ENCODE measurements at regions not wholly inside any gene's neighbourhood (a gene's known extent, or its start where the extent isn't known, plus 50 kb on each side); places are given as distances from the start of the nearest gene placed in this dataset.

GRCh38 chr7:148535217-148535616 lies 55.3 kb upstream of the C7orf33 start:
- Histone ChIP-seq H3K9me3 (ENCODE audit: low read length) (no peaks in the 10 kb centered on the region), H3K79me2 (ENCODE audit: insufficient read depth, low read depth, low read length) (no peaks in the 10 kb centered on the region), H4K20me1 (ENCODE audit: insufficient read depth, low read length) (no peaks in the 10 kb centered on the region), H3K4me1 (ENCODE audit: insufficient read depth, low read length, poor library complexity, severe bottlenecking) (no peaks in the 10 kb centered on the region), H3K36me3 (ENCODE audit: insufficient read depth, low read length) (no peaks in the 10 kb centered on the region), H2AFZ (ENCODE audit: low read length) (no peak overlapping the region), H3K4me3 (ENCODE audit: low read depth, low read length, poor library complexity, severe bottlenecking) (no peak overlapping the region), H3K27ac (ENCODE audit: low read depth, low read length, poor library complexity, severe bottlenecking) (no peak overlapping the region), H3K9me2 (ENCODE audit: insufficient read depth, low read length) (no peaks in the 10 kb centered on the region), H3K4me2 (ENCODE audit: low read length) (no peak overlapping the region)
- CTCF ChIA-PET (ENCODE audit: unreplicated experiment): no interaction called here
- no TSS peak for BruUV-seq (replicated peaks)
- intact Hi-C loops (cut with micrococcal nuclease; ENCODE audit: unreplicated experiment): no loop called here
- TF ChIP-seq EZH2phosphoT487 (IDR thresholded peaks at IDR 0.05; ENCODE audit: borderline replicate concordance, low read depth, low read length) (no peak), CTCF (conservative IDR thresholded peaks at IDR 0.05; ENCODE audit: low read length) (peak; percentile 21; the same call in 1 of the 2 replicates)
- POLR2A ChIA-PET: interaction anchor here (0.7 kb wide), 1 partner anchor 174 kb away, joined by 3 read pairs; no protein-coding TSS in a partner anchor
- DNase-seq (ENCODE audit: low spot score): peak; percentile 11

- POLR2A ChIA-PET: no interaction called here
- no TSS peak for BruUV-seq (replicated peaks)
- Histone ChIP-seq H3K27ac (ENCODE audit: low read depth, low read length, poor library complexity, severe bottlenecking) (no peak overlapping the region), H3K4me1 (ENCODE audit: insufficient read depth, low read length, poor library complexity, severe bottlenecking) (no peaks in the 10 kb centered on the region), H3K79me2 (ENCODE audit: insufficient read depth, low read depth, low read length) (no peaks in the 10 kb centered on the region), H4K20me1 (ENCODE audit: insufficient read depth, low read length) (no peaks in the 10 kb centered on the region), H3K9me2 (ENCODE audit: insufficient read depth, low read length) (no peaks in the 10 kb centered on the region), H3K36me3 (ENCODE audit: insufficient read depth, low read length) (no peaks in the 10 kb centered on the region), H3K9me3 (ENCODE audit: low read length) (no peaks in the 10 kb centered on the region), H3K4me3 (ENCODE audit: low read depth, low read length, poor library complexity, severe bottlenecking) (no peak overlapping the region), H2AFZ (ENCODE audit: low read length) (no peak overlapping the region), H3K4me2 (ENCODE audit: low read length) (no peak overlapping the region)
- DNase-seq (ENCODE audit: low spot score): no peak
- intact Hi-C loops (cut with micrococcal nuclease; ENCODE audit: unreplicated experiment): no loop called here
- CTCF ChIA-PET (ENCODE audit: unreplicated experiment): no interaction called here
- no peak for TF ChIP-seq CTCF (conservative IDR thresholded peaks at IDR 0.05; ENCODE audit: low read length)
- no peak for TF ChIP-seq EZH2phosphoT487 (IDR thresholded peaks at IDR 0.05; ENCODE audit: borderline replicate concordance, low read depth, low read length)
These were observed 53.1 kb upstream of the C7orf33 start for GRCh38 chr7:148537435-148537834.

GRCh38 chr7:148540041-148540738 lies 50.4 kb upstream of the C7orf33 start:
- Histone ChIP-seq H3K4me1 (ENCODE audit: insufficient read depth, low read length, poor library complexity, severe bottlenecking) (no peaks in the 10 kb centered on the region), H3K4me2 (ENCODE audit: low read length) (no peak overlapping the region), H2AFZ (ENCODE audit: low read length) (no peak overlapping the region), H3K9me3 (ENCODE audit: low read length) (no peaks in the 10 kb centered on the region), H3K9me2 (ENCODE audit: insufficient read depth, low read length) (no peaks in the 10 kb centered on the region), H3K79me2 (ENCODE audit: insufficient read depth, low read depth, low read length) (no peaks in the 10 kb centered on the region), H3K27ac (ENCODE audit: low read depth, low read length, poor library complexity, severe bottlenecking) (no peak overlapping the region), H3K4me3 (ENCODE audit: low read depth, low read length, poor library complexity, severe bottlenecking) (no peak overlapping the region), H4K20me1 (ENCODE audit: insufficient read depth, low read length) (no peaks in the 10 kb centered on the region), H3K36me3 (ENCODE audit: insufficient read depth, low read length) (no peaks in the 10 kb centered on the region)
- BruUV-seq (replicated peaks): no TSS peak
- DNase-seq (ENCODE audit: low spot score): no peak
- ChIA-PET POLR2A (interaction anchor here (1.1 to 2.3 kb wide), 2 partner anchors 10 to 19 kb away, joined by 3 to 4 read pairs; no protein-coding TSS in a partner anchor), CTCF (ENCODE audit: unreplicated experiment) (no interaction called here)
- no peak for TF ChIP-seq CTCF (conservative IDR thresholded peaks at IDR 0.05; ENCODE audit: low read length)
- TF ChIP-seq EZH2phosphoT487 (IDR thresholded peaks at IDR 0.05; ENCODE audit: borderline replicate concordance, low read depth, low read length): no peak
- intact Hi-C loops (cut with micrococcal nuclease; ENCODE audit: unreplicated experiment): no loop called here

Data from OCI-LY7 (cell line).